Adrenal gland (tissue), 9 donors: ENCODE measurements at regions not wholly inside any gene's neighbourhood (a gene's known extent, or its start where the extent isn't known, plus 50 kb on each side); places are given as distances from the start of the nearest gene placed in this dataset.

Experiments
- DNase-seq, 7 donors: peaks; one replicate each; pipeline ENCODE4 v3.0.0-alpha.2; 2019 to 2020
- H3K27ac ChIP-seq, 5 donors: fragments of 200-600 bp; sonication (generic) in 4 of 5; 1 replicate in 3 of 5; 2 replicates in 2 of 5; pipeline versions ENCODE4 v1.5.1 to v1.8.0; 2016 to 2020; ENCODE audit warnings: mild to moderate bottlenecking in 1 of 5
- H3K27me3 ChIP-seq: fragments of 200-600 bp; 2 replicates; pipeline ENCODE4 v1.8.0; 2021
- H3K36me3 ChIP-seq, 2 donors: fragments of 200-600 bp; replicated peaks in 1 of 2; 1 replicate in 1 of 2; 2 replicates in 1 of 2; pipeline versions ENCODE4 v1.5.1 to v1.8.0; 2018 to 2022
- H3K4me1 ChIP-seq, 2 donors: fragments of 200-600 bp; replicated peaks in 1 of 2; 1 replicate in 1 of 2; 2 replicates in 1 of 2; pipeline versions ENCODE4 v1.5.1 to v1.8.0; 2018 to 2021
- H3K4me3 ChIP-seq, 4 donors: fragments of 200-600 bp; sonication (generic) in 3 of 4; one replicate each; pipeline ENCODE4 v1.5.1; 2016 to 2018
- H3K9me3 ChIP-seq, 3 donors: fragments of 200-600 bp; sonication (generic) in 1 of 3; replicated peaks in 1 of 3; 1 replicate in 2 of 3; 2 replicates in 1 of 3; pipeline versions ENCODE4 v1.5.1 to v1.8.0; 2016 to 2021
- POLR2A ChIP-seq, 2 donors: fragments of 450-650 bp; IDR thresholded peaks; one replicate each; pipeline ENCODE4 v1.6.1; 2017; ENCODE audit warnings: antibody characterized with exemption in 2 of 2, mild to moderate bottlenecking in 2 of 2, moderate library complexity in 1 of 2
- WGBS, 4 donors: extraction: QIAGEN DNeasy Blood & Tissue Kit in 2 of 4; methylation state at CpG; one replicate each; pipeline versions ENCODE4 v1.1.5 to v1.1.7; 2013 to 2017; 5-methylcytosine and 5-hydroxymethylcytosine counted together
- intact Hi-C, 2 donors: fragments of 100-400 bp; cut with DNase I; formaldehyde crosslinking; loops; one replicate each; pipeline versions ENCODE4 v1.14.1 to v1.15.0; 2022 to 2023
- TF ChIP-seq, protein P1 (sequence below), 6 experiments: fragments of 450-650 bp in 4 of 6; fragments of 200-600 bp in 2 of 6; sonication (generic) in 1 of 6; IDR thresholded peaks; 1 replicate in 5 of 6; 2 replicates in 1 of 6; pipeline versions ENCODE4 v1.5.1 to v1.8.0; 2016 to 2021; ENCODE audit warnings: antibody characterized with exemption in 6 of 6, mild to moderate bottlenecking in 2 of 6, moderate library complexity in 1 of 6
- donor health status: healthy with polysubstance abuse.
- donor health status: Bipolar disorder and iron deficiency.
- donor health status: DM: yes; HTN: yes; CAD: no.
- donor health status: DM: no; HTN: no; CAD: no.
- donor health status: DM: no; HTN: no; CAD: no.

DNA sequence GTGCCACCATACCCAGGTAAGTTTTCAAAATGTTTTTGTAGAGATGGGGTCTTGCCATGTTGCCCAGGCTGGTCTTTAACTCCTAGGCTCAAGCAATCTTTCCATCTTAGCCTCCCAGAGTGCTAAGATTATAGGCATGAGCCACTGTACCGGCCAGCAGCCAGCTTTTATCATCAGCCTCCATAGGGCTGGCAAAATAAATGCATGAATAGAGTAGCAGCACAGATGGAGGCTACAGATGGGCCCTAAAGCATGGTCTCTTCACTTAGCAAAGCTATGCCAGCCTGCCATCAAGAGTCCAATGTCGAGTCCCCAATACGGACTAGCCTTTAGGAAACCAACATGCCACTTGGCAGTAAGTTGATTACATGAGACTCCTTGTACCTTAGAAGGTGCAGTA, 63.8 kb downstream of the CNTN3 start:
- H3K9me3 ChIP-seq: no peaks in the 10 kb centered on the region
- no peak for DNase-seq
- H3K27me3 ChIP-seq: no peaks in the 10 kb centered on the region
- H3K36me3 ChIP-seq: no peaks in the 10 kb centered on the region
- no peak overlapping the region for H3K4me3 ChIP-seq
- intact Hi-C loops: no loop called here
- WGBS, 4 donors: 74 to 90% (median 81%) methylated on average over 3 of the region's 3 CpGs
- H3K4me1 ChIP-seq: no peaks in the 10 kb centered on the region
- no peak overlapping the region for H3K27ac ChIP-seq
- TF ChIP-seq, protein P1, sequence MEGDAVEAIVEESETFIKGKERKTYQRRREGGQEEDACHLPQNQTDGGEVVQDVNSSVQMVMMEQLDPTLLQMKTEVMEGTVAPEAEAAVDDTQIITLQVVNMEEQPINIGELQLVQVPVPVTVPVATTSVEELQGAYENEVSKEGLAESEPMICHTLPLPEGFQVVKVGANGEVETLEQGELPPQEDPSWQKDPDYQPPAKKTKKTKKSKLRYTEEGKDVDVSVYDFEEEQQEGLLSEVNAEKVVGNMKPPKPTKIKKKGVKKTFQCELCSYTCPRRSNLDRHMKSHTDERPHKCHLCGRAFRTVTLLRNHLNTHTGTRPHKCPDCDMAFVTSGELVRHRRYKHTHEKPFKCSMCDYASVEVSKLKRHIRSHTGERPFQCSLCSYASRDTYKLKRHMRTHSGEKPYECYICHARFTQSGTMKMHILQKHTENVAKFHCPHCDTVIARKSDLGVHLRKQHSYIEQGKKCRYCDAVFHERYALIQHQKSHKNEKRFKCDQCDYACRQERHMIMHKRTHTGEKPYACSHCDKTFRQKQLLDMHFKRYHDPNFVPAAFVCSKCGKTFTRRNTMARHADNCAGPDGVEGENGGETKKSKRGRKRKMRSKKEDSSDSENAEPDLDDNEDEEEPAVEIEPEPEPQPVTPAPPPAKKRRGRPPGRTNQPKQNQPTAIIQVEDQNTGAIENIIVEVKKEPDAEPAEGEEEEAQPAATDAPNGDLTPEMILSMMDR (IDR thresholded peaks at IDR 0.05): no peak
- TF ChIP-seq POLR2A (IDR thresholded peaks at IDR 0.05): no peak

DNA sequence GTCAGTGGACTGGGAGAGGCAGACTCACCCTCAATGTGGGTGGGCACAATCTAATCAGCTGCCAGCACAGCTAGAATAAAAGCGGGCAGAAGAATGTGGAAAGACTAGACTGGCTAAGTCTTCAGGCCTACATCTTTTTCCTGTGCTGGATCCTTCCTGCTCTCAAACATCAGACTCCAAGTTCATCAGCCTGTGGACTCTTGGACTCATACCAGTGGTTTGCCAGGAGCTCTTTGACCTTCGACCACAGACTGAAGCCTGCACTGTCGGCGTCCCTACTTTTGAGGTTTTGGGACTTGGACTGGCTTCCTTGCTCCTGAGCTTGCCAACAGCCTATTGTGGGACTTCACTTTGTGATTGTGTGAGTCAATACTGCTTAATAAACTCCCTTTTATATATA, 68.0 kb downstream of the CNTN3 start:
- no peak overlapping the region for H3K27ac ChIP-seq
- no peak for DNase-seq
- no peaks in the 10 kb centered on the region for H3K9me3 ChIP-seq
- H3K4me3 ChIP-seq: no peak overlapping the region
- H3K4me1 ChIP-seq: no peaks in the 10 kb centered on the region
- WGBS, 4 donors: 56 to 72% (median 66%) methylated on average over 4 of the region's 4 CpGs
- no peaks in the 10 kb centered on the region for H3K27me3 ChIP-seq
- intact Hi-C loops: no loop called here
- no peak for TF ChIP-seq POLR2A (IDR thresholded peaks at IDR 0.05)
- TF ChIP-seq, protein P1 (IDR thresholded peaks at IDR 0.05): no peak
- H3K36me3 ChIP-seq: no peaks in the 10 kb centered on the region

DNA sequence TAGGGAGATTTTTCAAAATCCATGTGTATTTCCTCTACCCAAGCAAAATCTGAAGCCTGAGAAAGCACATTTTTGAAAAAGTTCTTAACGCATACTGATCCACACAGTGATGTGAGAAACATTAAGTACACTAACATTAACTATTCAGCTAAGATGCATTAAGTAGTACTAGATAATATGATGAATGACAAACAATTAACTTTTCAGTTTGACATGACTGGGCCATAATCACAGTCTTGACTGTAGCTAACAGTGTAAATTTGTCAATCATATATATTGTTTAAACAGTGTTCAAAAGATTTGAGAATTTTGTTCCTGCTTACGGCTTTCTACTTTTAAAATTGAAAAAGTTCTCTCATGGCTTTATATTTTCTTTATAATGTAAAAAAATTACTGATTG, 72.0 kb downstream of the CNTN3 start:
- no peaks in the 10 kb centered on the region for H3K36me3 ChIP-seq
- 80 to 94% (median 90%) methylated on average over 2 of the region's 2 CpGs for WGBS, 4 donors
- H3K4me3 ChIP-seq: no peak overlapping the region
- H3K27ac ChIP-seq: no peak overlapping the region
- H3K27me3 ChIP-seq: no peaks in the 10 kb centered on the region
- H3K9me3 ChIP-seq: no peaks in the 10 kb centered on the region
- TF ChIP-seq, protein P1 (IDR thresholded peaks at IDR 0.05): no peak
- no peak for TF ChIP-seq POLR2A (IDR thresholded peaks at IDR 0.05)
- DNase-seq: no peak
- intact Hi-C loops: no loop called here
- no peaks in the 10 kb centered on the region for H3K4me1 ChIP-seq

DNA sequence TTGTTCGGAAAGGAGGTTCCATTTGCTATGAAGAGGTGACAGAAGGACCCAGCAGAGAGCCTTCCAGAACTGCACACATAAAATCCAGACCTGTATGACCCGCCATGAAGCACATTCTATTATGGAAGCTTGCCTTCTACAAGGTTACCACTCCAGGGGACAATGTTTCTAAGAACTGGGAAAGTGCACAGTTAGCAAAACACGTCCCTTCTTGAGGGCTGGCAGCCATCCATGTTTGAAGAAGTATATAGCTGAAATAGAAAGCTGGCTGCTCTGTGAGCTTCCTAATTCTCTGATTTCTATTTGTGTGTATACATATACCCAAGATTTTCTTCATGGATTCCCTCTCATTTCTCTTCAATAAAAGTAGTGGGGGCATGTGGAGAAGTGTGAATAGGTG, 74.6 kb downstream of the CNTN3 start:
- no peak for TF ChIP-seq POLR2A (IDR thresholded peaks at IDR 0.05)
- TF ChIP-seq, protein P1 (IDR thresholded peaks at IDR 0.05): no peak
- no peak for DNase-seq
- H3K4me1 ChIP-seq: no peaks in the 10 kb centered on the region
- no peak overlapping the region for H3K27ac ChIP-seq
- WGBS, 4 donors: 57 to 60% (median 58%) methylated on average over 3 of the region's 3 CpGs
- H3K27me3 ChIP-seq: no peaks in the 10 kb centered on the region
- no peaks in the 10 kb centered on the region for H3K36me3 ChIP-seq
- intact Hi-C loops: no loop called here
- H3K9me3 ChIP-seq: no peaks in the 10 kb centered on the region
- no peak overlapping the region for H3K4me3 ChIP-seq
